ENCODE measurements at regions not wholly inside any gene's neighbourhood (a gene's known extent, or its start where the extent isn't known, plus 50 kb on each side); places are given as distances from the start of the nearest gene placed in this dataset.

DNA sequence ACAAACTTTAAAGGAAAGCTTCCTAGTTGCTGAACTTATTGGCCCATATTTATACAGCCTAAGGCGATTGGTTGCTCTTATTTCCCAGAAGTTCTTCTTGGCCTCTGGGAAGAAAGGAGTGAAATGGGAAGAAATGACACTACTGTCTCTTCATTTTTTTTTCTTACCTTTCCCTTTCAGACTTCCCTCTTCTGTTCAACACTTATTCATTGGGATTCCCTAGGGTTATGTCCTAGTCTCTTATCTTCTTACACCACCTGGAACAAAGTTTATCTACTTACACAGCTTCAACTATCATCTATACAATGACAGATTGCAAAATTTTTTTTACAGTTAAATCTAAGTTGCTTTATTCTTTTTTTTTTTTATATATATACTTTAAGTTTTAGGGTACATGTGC, 68.0 kb downstream of the SNX12 start:
- H3K4me1 ChIP-seq (ENCODE audit: control insufficient read depth, insufficient read depth, low read length): no peaks in the 10 kb centered on the region
- H3K4me3 ChIP-seq (ENCODE audit: low read length): no peak overlapping the region
- H3K36me3 ChIP-seq (ENCODE audit: control insufficient read depth, insufficient read depth, low read length, severe bottlenecking): no peaks in the 10 kb centered on the region
- H3K9me3 ChIP-seq (ENCODE audit: control insufficient read depth, low read length): no peaks in the 10 kb centered on the region
- DNase-seq (ENCODE audit: low read depth): no peak
- no peaks in the 10 kb centered on the region for H3K27me3 ChIP-seq (replicated peaks; ENCODE audit: control insufficient read depth, insufficient read depth, low read length)
- H3K9ac ChIP-seq (ENCODE audit: low read length): no peak overlapping the region

GRCh38 chrX:70998411-70999027, 67.6 kb upstream of the SLC7A3 start:
- Histone ChIP-seq H3K4me1 (ENCODE audit: control insufficient read depth, insufficient read depth, low read length) (no peaks in the 10 kb centered on the region), H3K9ac (ENCODE audit: low read length) (no peak overlapping the region), H3K9me3 (ENCODE audit: control insufficient read depth, low read length) (peaks cover 7% of the 10 kb centered on the region), H3K36me3 (ENCODE audit: control insufficient read depth, insufficient read depth, low read length, severe bottlenecking) (no peaks in the 10 kb centered on the region), H3K27me3 (replicated peaks; ENCODE audit: control insufficient read depth, insufficient read depth, low read length) (no peaks in the 10 kb centered on the region), H3K4me3 (ENCODE audit: low read length) (no peak overlapping the region)
- peak; percentile 63 for DNase-seq (ENCODE audit: low read depth)

- peaks cover 25% of the 10 kb centered on the region for H3K9me3 ChIP-seq (ENCODE audit: control insufficient read depth, low read length)
- no peaks in the 10 kb centered on the region for H3K4me1 ChIP-seq (ENCODE audit: control insufficient read depth, insufficient read depth, low read length)
- no peak overlapping the region for H3K4me3 ChIP-seq (ENCODE audit: low read length)
- DNase-seq (ENCODE audit: low read depth): no peak
- H3K9ac ChIP-seq (ENCODE audit: low read length): no peak overlapping the region
- H3K27me3 ChIP-seq (replicated peaks; ENCODE audit: control insufficient read depth, insufficient read depth, low read length): no peaks in the 10 kb centered on the region
- H3K36me3 ChIP-seq (ENCODE audit: control insufficient read depth, insufficient read depth, low read length, severe bottlenecking): no peaks in the 10 kb centered on the region
Measured at GRCh38 chrX:70995338-70995737, 64.4 kb upstream of the SLC7A3 start.

DNA sequence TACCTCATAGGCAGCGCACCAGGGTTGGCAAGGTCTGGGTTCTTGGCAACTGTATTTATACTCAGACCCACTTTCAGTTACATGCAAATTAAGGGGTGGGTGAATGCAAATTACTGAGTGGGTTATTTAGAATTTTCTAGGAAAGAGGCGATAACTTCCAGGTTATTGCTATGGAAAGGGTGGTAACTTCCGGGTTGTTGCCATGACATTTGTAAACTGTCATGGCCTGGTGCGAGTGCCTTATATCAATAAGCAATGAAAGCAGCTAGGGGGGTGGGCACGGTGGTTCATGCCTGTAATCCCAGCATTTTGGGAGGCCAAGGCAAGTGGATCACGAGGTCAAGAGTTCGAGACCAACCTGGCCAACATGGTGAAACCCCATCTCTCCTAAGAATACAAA, 57.5 kb upstream of the SLC7A3 start:
- Histone ChIP-seq H3K4me1 (ENCODE audit: control insufficient read depth, insufficient read depth, low read length) (no peaks in the 10 kb centered on the region), H3K27me3 (replicated peaks; ENCODE audit: control insufficient read depth, insufficient read depth, low read length) (peaks cover 9% of the 10 kb centered on the region), H3K36me3 (ENCODE audit: control insufficient read depth, insufficient read depth, low read length, severe bottlenecking) (no peaks in the 10 kb centered on the region), H3K9me3 (ENCODE audit: control insufficient read depth, low read length) (peaks cover 18% of the 10 kb centered on the region), H3K4me3 (ENCODE audit: low read length) (no peak overlapping the region), H3K9ac (ENCODE audit: low read length) (no peak overlapping the region)
- no peak for DNase-seq (ENCODE audit: low read depth)
